ENCODE measurements at regions not wholly inside any gene's neighbourhood (a gene's known extent, or its start where the extent isn't known, plus 50 kb on each side); places are given as distances from the start of the nearest gene placed in this dataset.
"Not testable (repeated sequence)": the region's sequence is repeated elsewhere in the genome, so short reads cannot be mapped to it uniquely, and the experiment has no call there.

DNA sequence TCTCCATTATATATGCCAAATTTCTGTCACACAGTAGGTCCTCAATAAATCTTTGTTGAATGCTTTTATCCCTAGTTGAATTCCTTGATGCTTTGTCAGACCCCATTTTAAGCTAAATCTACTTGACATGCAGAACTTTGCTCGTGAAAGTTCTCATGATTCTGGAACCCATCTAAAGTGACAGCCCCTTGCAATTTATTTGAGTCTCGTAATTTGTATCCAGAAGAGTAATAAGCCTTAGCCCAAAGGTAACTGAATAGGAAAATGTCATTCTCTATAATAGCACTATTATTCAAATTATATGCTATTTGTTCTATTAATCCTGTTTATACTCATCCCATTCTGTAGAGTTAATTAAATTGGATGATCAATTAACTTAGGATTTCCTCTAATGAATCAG, 466.6 kb upstream of the OLFM3 start:
- TF ChIP-seq, protein P1, sequence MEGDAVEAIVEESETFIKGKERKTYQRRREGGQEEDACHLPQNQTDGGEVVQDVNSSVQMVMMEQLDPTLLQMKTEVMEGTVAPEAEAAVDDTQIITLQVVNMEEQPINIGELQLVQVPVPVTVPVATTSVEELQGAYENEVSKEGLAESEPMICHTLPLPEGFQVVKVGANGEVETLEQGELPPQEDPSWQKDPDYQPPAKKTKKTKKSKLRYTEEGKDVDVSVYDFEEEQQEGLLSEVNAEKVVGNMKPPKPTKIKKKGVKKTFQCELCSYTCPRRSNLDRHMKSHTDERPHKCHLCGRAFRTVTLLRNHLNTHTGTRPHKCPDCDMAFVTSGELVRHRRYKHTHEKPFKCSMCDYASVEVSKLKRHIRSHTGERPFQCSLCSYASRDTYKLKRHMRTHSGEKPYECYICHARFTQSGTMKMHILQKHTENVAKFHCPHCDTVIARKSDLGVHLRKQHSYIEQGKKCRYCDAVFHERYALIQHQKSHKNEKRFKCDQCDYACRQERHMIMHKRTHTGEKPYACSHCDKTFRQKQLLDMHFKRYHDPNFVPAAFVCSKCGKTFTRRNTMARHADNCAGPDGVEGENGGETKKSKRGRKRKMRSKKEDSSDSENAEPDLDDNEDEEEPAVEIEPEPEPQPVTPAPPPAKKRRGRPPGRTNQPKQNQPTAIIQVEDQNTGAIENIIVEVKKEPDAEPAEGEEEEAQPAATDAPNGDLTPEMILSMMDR (IDR thresholded peaks at IDR 0.05): no peak
- intact Hi-C loops (cut with DNase I): no loop called here
- Histone ChIP-seq H3K9me3 (no peaks in the 10 kb centered on the region), H3K27me3 (no peaks in the 10 kb centered on the region), H3K4me3 (no peak overlapping the region), H3K36me3 (no peaks in the 10 kb centered on the region), H3K4me1 (no peaks in the 10 kb centered on the region), H3K27ac (no peak overlapping the region)
- DNase-seq (no peak), ATAC-seq (no peak)

DNA sequence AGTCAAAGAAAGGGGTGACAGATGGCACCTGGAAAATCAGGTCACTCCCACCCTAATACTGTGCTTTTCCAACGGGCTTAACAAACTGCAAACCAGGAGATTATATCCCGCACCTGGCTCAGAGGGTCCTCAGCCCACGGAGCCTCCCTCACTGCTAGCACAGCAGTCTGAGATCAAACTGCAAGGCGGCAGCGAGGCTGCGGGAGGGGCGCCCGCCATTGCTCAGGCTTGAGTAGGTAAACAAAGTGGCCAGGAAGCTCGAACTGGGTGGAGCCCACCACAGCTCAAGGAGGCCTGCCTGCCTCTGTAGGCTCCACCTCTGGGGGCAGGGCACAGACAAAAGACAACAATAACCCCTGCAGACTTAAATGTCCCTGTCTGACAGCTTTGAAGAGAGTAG, 445.6 kb upstream of the OLFM3 start:
- H3K27me3 ChIP-seq; H3K9me3 ChIP-seq; H3K36me3 ChIP-seq; intact Hi-C loops (cut with DNase I); H3K4me3 ChIP-seq; ATAC-seq; H3K4me1 ChIP-seq; DNase-seq; H3K27ac ChIP-seq: not testable (repeated sequence)

DNA sequence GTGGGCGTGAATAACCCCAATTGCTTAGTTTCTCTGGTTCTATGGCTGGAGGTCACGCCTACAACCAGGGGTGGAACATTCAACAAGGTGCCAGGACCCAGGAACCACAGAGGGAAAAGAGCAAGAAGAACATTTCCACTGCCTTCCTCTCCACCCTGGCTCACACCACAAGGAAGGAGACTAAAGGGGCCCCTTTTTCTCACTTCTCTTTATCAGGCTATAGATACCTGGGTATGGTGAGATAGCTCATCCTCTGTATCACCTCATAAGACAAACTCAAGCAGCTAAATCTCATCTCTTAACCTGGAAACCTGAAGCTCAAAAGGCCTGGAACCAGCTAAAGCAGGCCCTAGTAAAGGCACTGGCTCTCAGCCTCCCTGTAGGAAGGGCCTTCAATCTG, 438.8 kb upstream of the OLFM3 start:
- TF ChIP-seq, protein P1 (IDR thresholded peaks at IDR 0.05): no peak
- H3K4me1 ChIP-seq: no peaks in the 10 kb centered on the region
- no peak overlapping the region for H3K27ac ChIP-seq
- no peak overlapping the region for H3K4me3 ChIP-seq
- DNase-seq: no peak
- no peak for ATAC-seq
- intact Hi-C loops (cut with DNase I): no loop called here
- H3K9me3 ChIP-seq: no peaks in the 10 kb centered on the region
- no peaks in the 10 kb centered on the region for H3K36me3 ChIP-seq
- H3K27me3 ChIP-seq: no peaks in the 10 kb centered on the region

DNA sequence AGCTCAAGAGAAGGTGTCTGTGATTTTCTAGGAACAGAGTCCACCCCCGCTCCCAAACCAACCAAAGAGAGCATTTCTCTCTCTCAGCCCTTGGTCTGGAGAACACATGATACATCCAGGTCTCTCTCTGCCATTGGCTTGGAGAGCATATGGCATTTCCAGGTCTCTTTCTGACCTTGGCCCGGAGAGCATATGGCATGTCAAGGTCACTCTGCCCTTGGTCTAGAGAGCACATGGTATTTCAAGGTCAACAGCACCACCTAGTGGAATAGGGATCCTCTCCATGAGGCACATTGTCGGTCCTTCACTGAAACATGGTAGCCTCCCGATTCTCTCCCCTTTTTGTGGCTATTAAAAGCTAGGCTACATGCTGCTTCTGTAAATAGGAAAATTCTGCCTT, 437.7 kb upstream of the OLFM3 start:
- intact Hi-C loops (cut with DNase I): no loop called here
- Histone ChIP-seq H3K36me3 (no peaks in the 10 kb centered on the region), H3K4me3 (no peak overlapping the region), H3K9me3 (no peaks in the 10 kb centered on the region), H3K4me1 (no peaks in the 10 kb centered on the region), H3K27me3 (no peaks in the 10 kb centered on the region), H3K27ac (no peak overlapping the region)
- TF ChIP-seq, protein P1 (IDR thresholded peaks at IDR 0.05): no peak
- DNase-seq: no peak
- ATAC-seq: no peak

DNA sequence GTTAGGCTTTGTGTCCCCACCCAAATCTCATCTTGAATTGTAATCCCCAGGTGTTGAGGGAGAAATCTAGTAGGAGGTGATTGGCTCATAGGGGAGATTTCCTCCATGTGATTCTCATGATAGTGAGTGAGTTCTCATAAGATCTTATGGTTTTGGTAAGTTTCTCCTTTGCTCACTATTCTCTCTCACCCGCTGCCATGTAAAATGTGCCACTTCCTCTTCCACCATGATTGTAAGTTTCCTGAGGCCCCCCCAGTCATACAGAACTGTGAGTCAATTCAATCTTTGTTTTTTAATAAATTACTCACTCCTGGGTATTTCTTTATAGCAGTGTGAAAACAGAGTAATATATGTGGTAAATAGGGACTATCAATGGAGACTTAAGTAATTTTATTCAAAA, 434.5 kb upstream of the OLFM3 start:
- intact Hi-C loops (cut with DNase I): no loop called here
- TF ChIP-seq, protein P1 (IDR thresholded peaks at IDR 0.05): no peak
- H3K27me3 ChIP-seq: no peaks in the 10 kb centered on the region
- no peak overlapping the region for H3K27ac ChIP-seq
- no peaks in the 10 kb centered on the region for H3K36me3 ChIP-seq
- no peaks in the 10 kb centered on the region for H3K4me1 ChIP-seq
- no peaks in the 10 kb centered on the region for H3K9me3 ChIP-seq
- H3K4me3 ChIP-seq: no peak overlapping the region
- no peak for ATAC-seq
- no peak for DNase-seq

DNA sequence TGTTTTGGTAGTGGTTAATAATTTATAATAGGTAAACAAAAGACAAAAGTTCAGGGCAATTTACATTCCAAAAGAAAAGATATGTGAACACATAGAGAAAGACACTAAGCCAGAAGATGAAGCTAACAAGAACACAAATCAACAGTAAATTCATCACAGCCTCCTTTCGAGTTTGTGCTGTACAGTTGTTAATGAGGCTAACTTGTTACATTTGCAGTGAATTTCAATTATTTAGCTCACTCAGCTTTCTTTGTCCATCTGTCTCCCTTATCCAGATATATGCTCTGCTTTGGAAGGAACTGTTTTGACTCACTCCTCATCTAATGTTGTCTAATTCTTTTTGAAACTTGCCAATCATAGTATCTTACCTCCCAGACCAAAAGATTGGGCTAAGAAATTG, 423.3 kb upstream of the OLFM3 start:
- ATAC-seq: no peak
- TF ChIP-seq, protein P1 (IDR thresholded peaks at IDR 0.05): no peak
- H3K36me3 ChIP-seq: no peaks in the 10 kb centered on the region
- no peak overlapping the region for H3K4me3 ChIP-seq
- no peaks in the 10 kb centered on the region for H3K27me3 ChIP-seq
- no peak for DNase-seq
- no peak overlapping the region for H3K27ac ChIP-seq
- intact Hi-C loops (cut with DNase I): no loop called here
- no peaks in the 10 kb centered on the region for H3K9me3 ChIP-seq
- no peaks in the 10 kb centered on the region for H3K4me1 ChIP-seq

All from upper lobe of right lung (tissue), 1 donor.